ENCODE measurements at regions not wholly inside any gene's neighbourhood (a gene's known extent, or its start where the extent isn't known, plus 50 kb on each side); places are given as distances from the start of the nearest gene placed in this dataset.

GRCh38 chr6:62940848-62941247 is 270.4 kb upstream of the FKBP1C start:
- TF ChIP-seq CTCF (conservative IDR thresholded peaks at IDR 0.05; ENCODE audit: low read depth, low read length): no peak
- H3K4me3 ChIP-seq (ENCODE audit: low read length): no peak overlapping the region
- no peak for DNase-seq (ENCODE audit: low read depth)

GRCh38 chr6:62942000-62942399 is 269.3 kb upstream of the FKBP1C start:
- no peak overlapping the region for H3K4me3 ChIP-seq (ENCODE audit: low read length)
- TF ChIP-seq CTCF (conservative IDR thresholded peaks at IDR 0.05; ENCODE audit: low read depth, low read length): no peak
- no peak for DNase-seq (ENCODE audit: low read depth)

- H3K4me3 ChIP-seq (ENCODE audit: low read length): no peak overlapping the region
- DNase-seq (ENCODE audit: low read depth): no peak
- TF ChIP-seq CTCF (conservative IDR thresholded peaks at IDR 0.05; ENCODE audit: low read depth, low read length): no peak
Measured at GRCh38 chr6:62968834-62969233, 242.4 kb upstream of the FKBP1C start.

- H3K4me3 ChIP-seq (ENCODE audit: low read length): no peak overlapping the region
- DNase-seq (ENCODE audit: low read depth): no peak
- TF ChIP-seq CTCF (conservative IDR thresholded peaks at IDR 0.05; ENCODE audit: low read depth, low read length): no peak
Measured at GRCh38 chr6:62971976-62972658, 239.2 kb upstream of the FKBP1C start.

GRCh38 chr6:62974452-62974851 is 236.8 kb upstream of the FKBP1C start:
- no peak for TF ChIP-seq CTCF (conservative IDR thresholded peaks at IDR 0.05; ENCODE audit: low read depth, low read length)
- no peak overlapping the region for H3K4me3 ChIP-seq (ENCODE audit: low read length)
- no peak for DNase-seq (ENCODE audit: low read depth)

GRCh38 chr6:62976566-62976965 is 234.7 kb upstream of the FKBP1C start:
- DNase-seq (ENCODE audit: low read depth): no peak
- no peak overlapping the region for H3K4me3 ChIP-seq (ENCODE audit: low read length)
- TF ChIP-seq CTCF (conservative IDR thresholded peaks at IDR 0.05; ENCODE audit: low read depth, low read length): no peak

GRCh38 chr6:62978920-62979319 is 232.3 kb upstream of the FKBP1C start:
- no peak for TF ChIP-seq CTCF (conservative IDR thresholded peaks at IDR 0.05; ENCODE audit: low read depth, low read length)
- DNase-seq (ENCODE audit: low read depth): no peak
- H3K4me3 ChIP-seq (ENCODE audit: low read length): no peak overlapping the region

All from retinal pigment epithelial cell (primary cell).